GM12891 (cell line): ENCODE measurements at regions not wholly inside any gene's neighbourhood (a gene's known extent, or its start where the extent isn't known, plus 50 kb on each side); places are given as distances from the start of the nearest gene placed in this dataset.

Experiments
- PAX5 ChIP-seq: IDR thresholded peaks from 2 replicates; pipeline ENCODE4 v1.6.1; 2011; ENCODE audit warnings: low read length, moderate library complexity, mild to moderate bottlenecking; ENCODE audit not compliant: insufficient read depth, severe bottlenecking
- POLR2A ChIP-seq: IDR thresholded peaks from 2 replicates; pipeline ENCODE4 v1.6.1; 2011; ENCODE audit warnings: low read depth, low read length, control low read depth
- POLR2AphosphoS5 ChIP-seq: IDR thresholded peaks from 2 replicates; pipeline ENCODE4 v1.6.1; 2011; ENCODE audit warnings: low read depth, low read length, control low read depth
- SPI1 ChIP-seq: IDR thresholded peaks from 2 replicates; pipeline ENCODE4 v1.6.1; 2011; ENCODE audit warnings: low read depth, low read length, control low read depth
- TAF1 ChIP-seq: IDR thresholded peaks from 2 replicates; pipeline ENCODE4 v1.6.1; 2011; ENCODE audit warnings: low read depth, low read length, control low read depth

- no peak for TF ChIP-seq POLR2A
- TF ChIP-seq POLR2AphosphoS5: no peak
- TF ChIP-seq TAF1: no peak
- TF ChIP-seq SPI1: no peak
- no peak for TF ChIP-seq PAX5
Measured at GRCh38 chr2:19685731-19686130, 216.1 kb downstream of the TTC32 start.
